NCI-H1092 treated with DMSO at 0.1 percent for 48 hours (cell line): ENCODE measurements at regions not wholly inside any gene's neighbourhood (a gene's known extent, or its start where the extent isn't known, plus 50 kb on each side); places are given as distances from the start of the nearest gene placed in this dataset.
A peak's percentile ranks its signal among the peaks of the same experiment; 100 is the strongest.
"Not testable (repeated sequence)": the region's sequence is repeated elsewhere in the genome, so short reads cannot be mapped to it uniquely, and the experiment has no call there.

Experiments
- DNase-seq: peaks from one replicate; lab custom pipeline; 2025; lab: John Stamatoyannopoulos, UW

DNA sequence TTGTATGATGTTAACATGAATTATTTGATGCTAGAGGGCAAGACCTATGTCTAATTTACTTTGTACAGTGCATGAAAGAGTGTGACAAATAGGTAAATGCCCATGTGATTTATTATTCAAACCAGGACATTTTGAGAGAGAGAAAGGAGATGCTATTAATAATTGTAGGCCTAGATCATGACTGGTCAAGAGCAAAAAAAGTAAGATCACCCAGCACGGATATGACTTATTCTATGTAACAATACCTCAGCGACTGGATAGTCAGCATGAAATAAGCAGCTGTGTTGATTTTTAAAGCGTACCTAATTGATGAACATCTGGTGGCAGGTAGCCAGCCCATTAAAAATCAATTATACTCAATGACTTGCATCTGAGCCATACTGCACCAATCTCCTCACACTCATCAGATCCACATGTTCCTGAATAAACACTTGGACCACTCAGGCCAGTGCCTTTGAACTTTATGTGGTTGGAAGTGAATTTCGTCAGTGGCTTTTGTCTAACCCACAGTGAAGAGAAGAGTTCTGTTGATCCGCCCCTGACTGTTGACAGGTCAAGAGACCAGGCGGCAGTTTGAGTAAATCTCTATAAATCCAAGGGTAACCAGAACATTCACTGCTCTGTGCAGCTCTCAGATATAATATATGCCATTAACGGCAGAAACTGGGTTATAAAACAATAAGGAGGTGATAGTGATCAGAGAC lies 435.3 kb downstream of the MDFIC start:
- no peak for DNase-seq

DNA sequence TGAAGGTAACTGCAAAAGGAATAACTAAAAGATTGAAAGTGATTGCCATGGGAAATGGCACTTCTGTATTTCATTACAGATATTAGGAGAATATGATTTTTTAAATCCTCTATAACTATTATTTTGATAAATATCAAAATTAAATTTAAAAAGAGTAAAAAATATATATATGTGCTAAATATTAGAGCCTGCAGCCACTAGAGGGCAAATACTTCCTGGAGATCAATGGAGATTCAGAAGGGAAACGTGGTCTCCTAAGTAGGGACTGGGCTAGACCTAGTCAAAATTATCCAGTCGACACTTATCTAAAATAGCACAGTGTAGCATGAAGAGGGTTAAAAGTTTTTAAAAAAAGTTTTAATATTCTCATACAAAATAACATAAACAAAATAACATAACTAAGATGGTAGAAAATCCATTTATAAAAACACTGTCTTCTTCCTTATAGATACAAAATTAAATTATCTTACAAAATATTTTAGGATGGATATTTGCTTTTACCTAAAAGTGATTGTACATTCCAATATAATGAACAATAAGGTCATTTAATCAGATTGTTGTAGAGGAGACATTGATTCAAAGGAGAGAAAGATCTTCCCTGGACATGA lies 434.3 kb downstream of the MDFIC start:
- peak; percentile 39 for DNase-seq

DNA sequence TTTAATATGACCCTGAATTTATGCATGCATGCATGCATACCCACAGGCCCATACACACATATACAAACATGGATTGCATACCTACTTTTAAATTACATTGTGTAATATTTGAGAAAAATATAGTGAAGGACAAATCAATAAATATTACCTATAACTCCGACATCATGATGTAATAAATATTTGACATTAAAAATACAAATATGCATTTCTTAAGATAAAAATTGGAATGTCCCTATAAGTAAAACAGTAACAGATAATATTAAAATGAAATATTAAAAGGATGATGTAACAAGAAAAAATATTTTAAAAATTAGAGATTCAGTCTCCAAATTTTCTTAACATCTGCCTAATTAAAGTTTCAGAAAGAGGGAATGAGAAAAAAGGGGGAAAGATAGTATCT lies 433.0 kb downstream of the MDFIC start:
- DNase-seq = no peak

DNA sequence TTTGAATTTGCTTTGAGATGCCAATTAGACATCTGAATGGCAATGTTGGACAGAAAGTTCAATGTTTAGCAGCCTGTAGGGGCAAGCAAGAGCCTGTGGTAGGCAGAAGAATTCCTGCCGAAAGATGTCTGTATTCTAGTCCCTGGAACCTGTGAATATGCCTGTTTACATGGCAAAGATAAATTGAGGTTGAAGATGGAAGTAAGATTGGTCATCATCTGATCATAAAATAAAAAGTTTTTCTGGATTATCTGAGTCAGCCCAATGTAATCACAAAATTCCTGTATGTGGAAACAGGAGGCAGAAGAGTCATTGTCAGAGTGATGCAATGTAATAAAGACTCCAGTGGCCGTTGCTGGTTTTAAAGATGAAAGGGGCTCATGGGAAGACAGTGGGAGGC lies 430.5 kb downstream of the MDFIC start:
- no peak for DNase-seq

DNA sequence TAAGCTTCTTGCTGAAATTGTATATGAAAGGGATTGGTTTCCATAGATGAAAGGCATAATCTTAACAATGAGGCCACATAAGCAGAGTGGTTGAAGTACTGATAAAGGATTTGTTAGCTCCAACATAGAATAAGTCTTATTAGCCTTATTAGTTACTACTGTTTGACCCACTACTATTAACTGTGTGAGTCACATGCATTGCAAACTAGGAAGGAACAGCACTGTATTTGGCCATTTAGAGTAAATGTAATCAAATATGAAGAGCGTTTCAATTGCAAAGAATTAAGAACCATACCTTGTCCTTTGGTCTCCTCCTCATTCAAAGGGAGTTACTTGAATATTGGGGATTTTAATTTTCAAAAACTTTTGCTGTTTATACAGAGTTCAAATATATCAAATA lies 428.9 kb downstream of the MDFIC start:
- DNase-seq = no peak

DNA sequence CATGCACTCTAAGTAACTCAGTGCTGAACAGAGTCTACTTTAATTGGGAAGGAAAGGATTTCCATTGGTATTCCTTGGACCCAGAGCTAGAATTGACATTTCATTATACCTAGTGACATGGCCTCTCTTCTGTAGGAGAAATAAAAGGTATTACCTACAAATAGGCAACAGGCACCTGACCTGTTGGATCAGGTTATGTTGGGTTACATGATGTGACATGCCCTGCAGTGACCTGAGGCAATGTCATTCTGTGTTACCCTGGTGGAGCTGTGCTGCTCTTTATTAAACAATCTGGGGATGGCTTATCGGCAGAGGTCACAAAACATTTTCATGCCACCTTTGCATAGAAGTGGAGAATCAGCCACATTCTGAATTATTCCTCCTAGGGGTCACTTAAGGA lies 427.7 kb downstream of the MDFIC start:
- no peak for DNase-seq

DNA sequence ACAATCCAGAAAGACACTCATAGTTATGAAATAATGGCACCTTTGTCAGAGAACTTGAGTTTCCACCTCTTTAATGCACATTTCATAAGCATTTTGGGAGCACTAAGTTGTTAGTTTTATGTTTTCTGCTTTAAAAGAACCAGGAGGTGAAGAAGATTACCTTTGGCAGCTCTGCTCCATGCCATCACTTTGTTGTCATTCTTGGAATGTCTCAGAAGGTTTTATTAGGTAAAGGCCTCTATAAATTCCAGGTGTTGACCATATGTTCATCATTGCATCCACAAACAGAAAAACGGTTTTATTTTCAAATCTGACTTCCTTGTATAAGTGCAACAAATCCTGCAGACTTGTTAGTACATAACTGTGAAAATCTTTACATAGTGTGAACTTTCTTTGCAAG lies 424.8 kb downstream of the MDFIC start:
- no peak for DNase-seq

DNA sequence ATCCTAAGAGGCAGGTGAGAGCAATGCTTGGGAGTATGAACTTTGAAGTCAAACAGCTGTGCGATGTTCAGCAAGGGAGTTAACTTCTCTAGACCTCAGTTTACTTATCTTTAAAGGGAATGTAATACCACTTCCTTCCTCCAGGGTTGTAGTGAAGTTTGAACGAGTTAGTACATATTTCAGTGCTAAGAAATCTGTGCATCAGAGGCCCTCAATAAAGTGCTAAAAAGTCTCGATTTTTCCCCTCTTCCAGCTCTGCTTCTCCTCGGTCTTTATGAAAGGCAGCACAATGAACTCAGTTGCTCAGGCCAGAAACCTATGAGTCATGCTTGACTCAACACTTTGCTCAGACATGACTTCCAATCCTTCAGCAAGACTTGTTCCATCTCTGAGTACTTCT lies 418.9 kb downstream of the MDFIC start:
- no peak for DNase-seq

DNA sequence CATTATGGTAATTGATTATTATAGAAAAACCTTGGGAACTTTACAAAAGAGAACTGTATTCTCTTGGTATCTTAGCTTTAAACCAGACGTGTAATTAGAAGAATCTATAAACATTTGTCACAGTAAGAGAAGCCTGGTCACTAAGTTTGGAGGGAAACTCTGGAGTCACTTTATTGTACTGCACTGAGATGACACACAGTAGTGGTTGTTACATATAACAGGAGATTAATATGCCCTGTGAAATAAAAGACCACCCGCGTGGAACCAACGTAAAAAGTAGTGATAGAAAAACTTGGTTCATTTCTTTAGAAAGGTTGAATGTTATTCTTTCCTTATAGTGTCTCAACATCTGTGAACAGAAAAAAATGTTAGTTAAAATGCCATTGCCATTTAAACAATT lies 416.1 kb downstream of the MDFIC start:
- DNase-seq = no peak

DNA sequence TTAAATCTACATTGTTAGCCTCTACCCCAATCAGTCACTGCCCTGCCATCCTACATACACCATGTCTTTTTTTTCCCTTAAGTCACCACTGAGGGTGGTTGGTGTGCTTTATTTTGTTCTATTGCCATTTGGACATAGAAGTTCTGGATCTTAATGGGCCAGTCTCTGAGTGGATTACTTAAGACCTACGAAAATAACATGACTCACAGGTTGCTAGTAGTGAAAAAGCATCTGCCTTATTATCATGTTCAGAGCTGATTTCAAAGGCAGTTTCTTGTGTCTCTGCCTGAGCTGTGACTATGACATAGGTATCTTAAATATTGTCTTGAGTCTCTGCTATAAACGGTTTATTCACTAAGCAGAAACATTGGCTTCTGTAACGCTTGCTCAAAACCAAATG lies 410.8 kb downstream of the MDFIC start:
- DNase-seq = no peak

DNA sequence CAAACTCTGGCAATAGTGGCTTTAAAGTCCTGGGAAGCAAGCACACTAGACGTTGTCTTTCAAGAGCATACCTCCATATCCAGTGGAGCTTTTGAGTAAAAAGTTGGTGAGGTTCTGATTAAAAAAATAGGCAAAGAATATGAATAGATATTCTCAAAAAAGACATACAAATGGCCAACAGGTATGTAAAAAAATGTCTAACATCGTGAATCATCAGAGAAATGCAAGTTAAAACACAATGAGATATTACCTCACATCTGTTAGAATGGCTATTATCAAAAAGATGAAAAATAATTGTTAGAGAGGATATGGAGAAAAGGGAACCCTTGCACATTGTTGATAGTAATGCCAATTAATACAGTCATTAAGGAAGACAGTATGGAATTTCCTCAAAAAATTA lies 407.1 kb downstream of the MDFIC start:
- no peak for DNase-seq

DNA sequence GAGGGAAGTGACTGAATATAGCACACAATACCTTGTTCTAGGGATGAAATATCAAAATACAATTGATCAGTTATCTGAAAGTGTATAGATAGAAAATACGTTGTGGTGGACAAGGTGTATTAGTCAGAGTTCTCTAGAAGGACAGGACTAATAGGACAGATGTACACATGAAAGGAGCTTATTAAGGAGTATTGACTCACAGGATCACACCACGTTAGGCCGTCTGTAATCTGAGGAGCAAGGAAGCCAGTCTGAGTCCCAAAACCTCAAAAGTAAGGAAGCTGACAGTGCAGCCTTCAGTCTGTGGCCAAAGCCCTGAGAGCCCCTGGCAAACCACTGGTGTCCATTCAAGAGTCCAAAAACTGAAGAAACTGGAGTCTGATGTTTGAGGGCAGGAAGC lies 406.1 kb downstream of the MDFIC start:
- no peak for DNase-seq

DNA sequence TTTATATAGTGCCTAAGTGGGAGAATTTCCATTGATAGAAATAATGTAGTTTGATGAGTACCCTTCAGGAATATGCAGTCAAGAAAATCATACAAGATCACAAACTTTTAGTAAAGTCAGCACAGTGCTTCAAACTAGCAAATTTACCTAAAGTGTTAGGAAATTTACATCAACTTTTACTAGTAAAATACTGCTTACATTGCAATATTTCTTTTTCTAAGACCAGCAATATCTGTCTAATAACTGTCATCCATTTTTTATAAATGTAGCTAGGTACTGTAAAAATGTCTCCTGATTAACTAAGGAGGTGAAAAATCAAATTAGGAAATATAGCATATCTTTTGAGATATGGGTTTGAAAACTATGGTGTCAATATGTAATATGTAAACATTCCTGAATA lies 405.4 kb downstream of the MDFIC start:
- DNase-seq = no peak

DNA sequence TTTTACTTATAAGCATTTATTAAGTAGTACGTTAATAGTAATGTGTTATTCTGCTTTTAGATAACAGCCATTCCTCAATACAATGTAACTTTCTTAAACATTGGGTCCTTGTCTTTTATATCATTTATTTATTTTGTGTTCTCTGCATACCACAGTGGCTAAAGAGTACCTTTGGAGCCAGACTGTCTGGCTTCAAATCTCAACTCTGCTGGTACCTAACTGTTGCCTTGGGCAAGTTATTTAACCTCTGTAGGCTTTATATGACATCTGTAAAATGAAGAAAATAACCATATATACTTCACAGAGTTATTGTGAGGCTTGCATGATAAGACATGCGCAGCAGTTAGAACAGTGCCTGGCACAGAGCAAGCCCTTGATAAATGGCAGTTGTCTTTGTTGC lies 397.6 kb downstream of the MDFIC start:
- no peak for DNase-seq

DNA sequence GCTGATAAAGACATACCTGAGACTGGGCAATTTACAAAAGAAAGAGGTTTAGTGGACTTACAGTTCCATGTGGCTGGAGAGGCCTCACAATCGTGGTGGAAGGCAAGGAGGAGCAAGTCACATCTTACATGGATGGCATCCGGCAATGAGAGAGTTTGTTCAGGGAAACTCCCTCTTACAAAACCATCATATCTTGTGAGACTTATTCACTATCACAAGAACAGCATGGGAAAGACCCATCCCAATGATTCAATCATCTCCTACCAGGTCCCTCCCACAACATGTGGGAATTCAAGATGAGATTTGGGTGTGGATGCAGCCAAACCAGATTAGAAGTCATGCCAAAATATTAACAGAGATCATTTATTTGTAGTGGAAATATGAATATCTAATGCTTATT lies 388.4 kb downstream of the MDFIC start:
- DNase-seq = not testable (repeated sequence)

DNA sequence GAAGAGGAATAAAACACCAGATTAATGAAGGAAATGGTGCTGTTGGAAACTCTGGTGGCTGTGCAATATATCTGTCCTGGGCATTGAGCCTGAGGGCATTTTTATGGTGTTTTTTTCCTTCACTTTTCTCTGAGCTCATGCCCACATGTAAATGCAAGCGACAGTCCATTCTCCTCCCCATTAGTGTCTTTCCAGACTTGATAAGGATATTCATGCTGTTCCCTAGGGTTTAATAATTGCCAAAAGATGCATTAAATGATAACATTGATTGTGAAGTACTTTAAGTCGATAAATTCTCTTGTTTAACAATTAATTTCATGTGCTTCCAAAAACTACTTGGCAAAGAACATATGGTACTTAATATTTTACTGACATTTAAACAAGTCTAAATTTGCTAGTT lies 384.7 kb downstream of the MDFIC start:
- no peak for DNase-seq

DNA sequence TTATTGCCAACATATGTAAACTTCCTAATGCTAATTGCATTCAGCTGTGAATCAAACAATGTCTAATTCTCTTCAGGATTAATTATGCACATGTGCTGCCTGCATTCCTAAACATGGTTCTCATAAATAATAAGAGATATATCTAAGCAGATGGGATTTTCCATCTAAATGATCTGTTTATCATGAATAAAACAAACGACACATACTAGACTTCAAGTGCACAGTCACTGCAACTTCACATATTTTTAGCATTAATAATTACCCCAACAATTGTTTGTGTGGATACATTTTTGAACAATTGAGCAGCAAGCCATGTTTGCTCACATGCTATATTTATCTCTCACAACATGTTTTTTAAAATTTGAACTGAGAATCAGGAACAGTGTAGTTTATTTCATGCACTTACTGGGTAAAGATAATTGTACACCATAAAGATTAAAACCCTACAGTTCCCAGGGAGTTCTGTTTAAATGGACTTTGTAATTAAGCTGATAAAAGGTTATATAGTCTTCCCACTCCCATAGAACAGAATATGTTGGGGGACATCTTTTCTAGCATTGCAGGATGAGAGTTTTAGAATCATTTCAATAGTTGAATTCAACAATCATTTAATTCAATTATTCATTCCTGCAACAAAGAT lies 378.5 kb downstream of the MDFIC start:
- no peak for DNase-seq

DNA sequence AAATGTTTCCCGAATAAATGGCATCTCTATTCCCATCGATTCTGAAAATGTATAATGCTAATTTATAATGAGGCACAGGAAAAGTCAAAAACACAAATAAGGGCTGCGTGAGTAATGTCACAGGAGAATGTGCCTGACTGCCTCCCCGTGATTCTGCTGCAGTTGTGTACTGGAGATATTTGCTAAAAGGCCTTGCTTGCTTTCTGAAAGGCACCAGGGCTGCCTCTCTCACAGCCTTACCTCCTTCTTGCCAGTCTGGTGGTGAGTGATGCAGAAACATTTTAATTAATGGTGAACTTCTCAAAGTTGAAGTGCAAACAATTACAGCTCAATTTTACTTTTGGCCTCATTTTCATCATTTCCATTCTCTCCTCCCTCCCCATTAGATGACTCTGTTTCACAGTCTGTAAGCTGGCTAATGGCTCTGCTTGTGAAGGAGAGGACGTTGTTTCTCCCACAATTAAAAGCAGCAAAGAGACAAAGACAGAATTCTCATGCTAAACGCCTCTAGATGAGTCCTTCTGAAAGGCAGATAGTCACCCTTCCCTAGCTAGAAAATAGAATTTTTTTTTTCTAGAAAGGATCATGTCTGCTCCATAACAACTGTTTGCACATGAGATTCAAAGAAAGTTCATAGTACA lies 377.6 kb downstream of the MDFIC start:
- no peak for DNase-seq

DNA sequence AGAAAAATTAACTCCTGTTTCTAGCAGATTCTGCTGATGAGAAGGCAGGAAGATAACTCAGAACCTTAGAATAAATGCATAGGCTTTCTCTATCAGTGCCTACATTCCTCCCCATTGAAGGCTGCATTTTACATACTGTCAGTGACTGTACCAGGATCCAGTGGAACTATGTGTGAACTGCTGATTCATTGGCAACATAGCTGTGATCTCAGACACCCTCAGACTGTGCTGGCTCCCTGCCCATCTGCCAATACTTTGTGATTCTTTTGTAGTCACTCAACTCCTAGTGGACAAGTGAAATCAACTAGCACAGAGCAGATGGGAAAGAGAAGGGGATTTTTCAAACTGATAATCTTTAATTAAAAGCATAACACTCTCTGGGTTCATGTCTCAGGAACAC lies 375.8 kb downstream of the MDFIC start:
- no peak for DNase-seq

DNA sequence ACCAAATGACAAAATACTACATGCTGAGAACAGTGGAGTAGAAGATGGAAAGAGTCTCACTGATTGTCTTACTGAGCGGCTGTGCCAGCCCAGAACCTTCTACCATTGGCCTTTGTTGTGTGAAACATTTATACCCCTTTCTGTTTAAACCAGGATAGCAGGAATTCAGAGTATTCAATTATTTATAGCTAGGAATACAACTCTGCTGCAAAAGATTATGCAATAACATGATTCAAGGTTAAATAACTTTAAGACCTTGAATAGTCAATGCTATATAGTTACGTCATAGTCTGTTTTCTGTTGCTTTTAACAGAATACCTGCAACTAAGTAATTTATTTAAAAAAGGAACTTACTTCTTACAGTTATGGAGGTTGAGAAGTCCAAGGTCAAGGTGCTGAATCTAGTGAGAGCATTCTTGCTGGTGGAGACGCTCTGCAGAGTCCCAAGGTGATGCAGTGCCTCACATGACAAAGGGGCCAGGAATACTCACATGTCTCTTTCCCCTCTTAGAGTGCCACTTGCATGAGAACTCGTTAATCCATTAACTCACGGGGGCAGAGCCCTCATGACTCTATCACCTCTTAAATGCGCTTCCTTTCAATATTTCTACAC lies 371.8 kb downstream of the MDFIC start:
- no peak for DNase-seq

DNA sequence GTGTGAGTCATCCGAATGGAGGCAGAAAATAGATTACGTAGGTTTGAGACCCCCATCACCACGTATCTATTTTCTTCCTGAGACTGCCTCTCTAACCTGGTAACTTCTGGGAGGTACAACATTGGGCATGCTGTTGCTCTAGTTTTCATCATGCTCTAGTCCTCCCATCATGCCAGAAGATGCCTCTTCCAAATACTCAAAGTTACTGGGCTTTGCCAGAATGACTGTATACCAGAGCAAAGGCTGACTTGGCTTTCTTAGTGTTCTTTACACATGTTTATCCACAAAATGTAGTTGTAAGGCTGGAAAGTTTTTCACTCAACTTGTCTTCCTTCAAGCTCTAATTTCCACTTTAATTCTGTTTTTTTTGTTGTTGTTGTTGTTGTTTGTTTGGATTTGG lies 370.5 kb downstream of the MDFIC start:
- DNase-seq = no peak

DNA sequence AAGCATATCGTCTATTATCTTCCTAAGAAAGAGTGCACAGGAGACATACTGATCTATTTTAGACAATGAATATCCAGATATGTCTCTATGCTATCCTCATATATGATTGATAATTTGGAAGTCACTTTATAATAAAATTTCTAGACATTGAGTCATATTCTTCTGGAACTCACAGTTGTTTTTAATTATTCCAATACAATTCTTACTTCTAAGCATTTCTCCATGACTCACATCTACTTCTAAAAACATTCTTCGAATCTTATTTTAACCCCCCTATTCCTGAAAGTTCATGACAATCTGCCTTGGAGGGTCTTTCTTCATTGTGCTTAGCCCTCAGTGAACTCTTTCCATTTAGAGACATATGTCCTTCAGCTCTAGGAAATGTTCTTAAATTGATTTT lies 368.1 kb downstream of the MDFIC start:
- DNase-seq = no peak

DNA sequence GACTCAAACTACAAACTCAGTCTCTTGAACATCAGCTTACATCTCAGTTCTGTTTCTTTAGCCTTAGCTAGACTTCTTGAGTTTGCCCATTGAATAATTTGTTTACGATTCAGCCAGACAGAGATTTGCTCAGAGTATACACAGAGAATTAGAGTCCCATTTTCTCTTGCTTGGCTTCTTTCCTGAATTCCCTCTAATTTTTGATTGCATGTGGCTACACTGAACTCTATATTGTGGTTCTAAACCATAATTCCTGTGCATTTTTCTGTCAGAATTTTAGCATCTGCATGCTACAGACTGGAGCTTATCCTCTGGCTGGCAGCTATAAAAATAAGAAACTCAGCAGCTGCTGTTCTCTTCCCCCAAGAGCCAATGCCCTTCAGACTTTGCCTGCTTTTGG lies 354.9 kb downstream of the MDFIC start:
- DNase-seq = no peak
